GM12875 (cell line): ENCODE measurements at regions not wholly inside any gene's neighbourhood (a gene's known extent, or its start where the extent isn't known, plus 50 kb on each side); places are given as distances from the start of the nearest gene placed in this dataset.

Experiments
- H3K4me3 ChIP-seq: one replicate; pipeline ENCODE4 v1.5.1; 2011; ENCODE audit warnings: low read depth, low read length, control low read depth
- CTCF ChIP-seq: IDR thresholded peaks from 2 replicates; pipeline ENCODE4 v1.5.1; 2011; ENCODE audit warnings: low read depth, mild to moderate bottlenecking, control low read depth, inconsistent platforms, low read length, moderate library complexity, borderline replicate concordance; ENCODE audit not compliant: insufficient read depth

DNA sequence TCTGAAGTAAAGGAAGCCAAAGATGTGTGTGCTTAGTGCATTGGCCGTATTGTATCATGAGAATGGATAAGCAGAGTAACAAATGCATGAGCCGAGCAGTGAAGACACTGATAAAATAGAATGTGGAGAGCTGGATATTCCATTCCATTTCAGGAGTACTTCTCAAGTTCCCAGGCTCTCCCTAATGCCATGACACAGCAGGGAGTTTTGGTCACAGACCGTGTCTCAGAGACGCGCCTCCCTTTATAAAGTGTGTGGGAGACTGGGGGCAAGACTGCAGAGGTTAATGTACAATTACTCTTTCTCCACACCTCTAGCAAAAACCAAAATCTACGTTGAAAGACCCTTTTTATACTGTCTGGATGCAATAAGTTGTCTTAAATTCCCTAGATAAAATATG, 575.6 kb downstream of the EFNB2 start:
- no peak for TF ChIP-seq CTCF
- no peak overlapping the region for H3K4me3 ChIP-seq

DNA sequence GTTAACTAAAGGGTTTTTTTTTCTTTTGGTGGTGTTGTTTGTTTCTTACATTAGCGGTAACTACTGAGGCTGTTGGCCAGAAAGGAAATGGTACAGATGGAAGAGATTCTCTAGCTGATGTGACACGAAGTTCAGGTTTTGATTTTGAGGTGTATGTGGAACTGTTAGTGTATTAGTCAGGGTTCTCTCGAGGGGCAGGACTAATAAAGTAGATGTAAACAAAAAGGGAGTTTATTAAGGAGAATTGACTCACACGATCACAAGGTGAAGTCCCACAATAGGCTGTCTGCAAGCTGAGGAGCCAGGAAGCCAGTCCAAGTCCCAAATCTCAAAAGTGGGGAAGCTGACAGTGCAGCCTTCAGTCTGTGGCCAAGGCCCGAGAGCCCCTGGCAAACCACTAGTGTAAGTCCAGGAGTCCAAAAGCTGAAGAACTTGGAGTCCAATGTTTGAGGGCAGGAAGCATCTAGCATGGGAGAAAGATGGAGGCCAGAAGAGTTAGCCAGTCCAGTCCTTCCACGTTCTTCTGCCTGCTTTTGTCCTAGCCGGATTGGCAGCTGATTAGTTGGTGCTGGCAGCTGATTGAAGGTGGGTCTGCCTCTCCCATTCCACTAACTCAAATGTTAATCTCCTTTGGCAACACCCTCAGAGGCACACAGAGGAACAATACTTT, 577.6 kb downstream of the EFNB2 start:
- TF ChIP-seq CTCF = no peak

DNA sequence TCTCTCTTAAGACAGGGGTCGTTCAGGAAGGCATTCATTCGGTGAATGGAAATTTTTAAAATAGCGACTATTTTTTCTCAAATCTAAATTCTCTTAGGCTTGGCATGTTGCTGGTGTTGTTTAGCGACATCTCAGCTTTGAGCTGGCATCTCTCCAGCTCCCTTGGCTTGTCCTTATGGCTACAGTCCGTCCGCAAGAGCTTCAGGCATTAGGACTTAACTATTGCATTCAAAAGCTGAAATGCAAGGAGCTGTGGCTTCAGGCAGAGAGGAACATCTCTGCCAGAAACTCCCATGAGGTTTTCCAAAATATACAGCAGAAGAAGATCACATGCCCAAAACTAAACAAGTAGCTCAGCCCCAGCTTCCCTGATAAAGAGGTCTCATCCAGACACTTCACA, 578.5 kb downstream of the EFNB2 start:
- no peak for TF ChIP-seq CTCF
- H3K4me3 ChIP-seq = no peak overlapping the region

More for the DNA sequence above, 577.6 kb downstream of the EFNB2 start:
- no peak overlapping the region for H3K4me3 ChIP-seq

- no peak overlapping the region for H3K4me3 ChIP-seq
- TF ChIP-seq CTCF = no peak
Observed at GRCh38 chr13:105952973-105953290, 582.5 kb downstream of the EFNB2 start.

GRCh38 chr13:105952233-105952972, 583.1 kb downstream of the EFNB2 start:
- no peak overlapping the region for H3K4me3 ChIP-seq
- TF ChIP-seq CTCF = no peak

- TF ChIP-seq CTCF = no peak
Observed at GRCh38 chr13:105948143-105948542, 587.3 kb downstream of the EFNB2 start.

DNA sequence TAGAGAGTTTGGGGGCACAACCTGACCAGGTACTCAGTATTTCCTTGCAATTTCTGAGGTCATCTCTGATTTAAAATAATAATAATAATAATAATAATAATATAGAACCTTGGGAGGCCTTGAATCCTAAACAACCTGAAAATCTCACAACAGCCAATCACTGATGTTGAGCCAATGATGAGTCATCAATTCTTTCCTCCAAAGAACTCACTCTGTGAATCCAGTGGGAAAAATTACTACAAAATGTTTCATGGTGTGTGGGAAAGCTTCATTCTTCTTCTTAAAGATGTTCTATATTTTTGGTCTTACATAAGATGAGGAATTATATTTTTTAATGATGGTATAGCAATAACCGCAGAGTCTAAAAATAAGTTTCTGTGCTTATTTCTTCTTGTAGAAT, 594.6 kb downstream of the EFNB2 start:
- H3K4me3 ChIP-seq = no peak overlapping the region
- no peak for TF ChIP-seq CTCF

More at GRCh38 chr13:105948143-105948542, 587.3 kb downstream of the EFNB2 start:
- no peak overlapping the region for H3K4me3 ChIP-seq
